ENCODE measurements at regions not wholly inside any gene's neighbourhood (a gene's known extent, or its start where the extent isn't known, plus 50 kb on each side); places are given as distances from the start of the nearest gene placed in this dataset.
A peak's percentile ranks its signal among the peaks of the same experiment; 100 is the strongest.

DNA sequence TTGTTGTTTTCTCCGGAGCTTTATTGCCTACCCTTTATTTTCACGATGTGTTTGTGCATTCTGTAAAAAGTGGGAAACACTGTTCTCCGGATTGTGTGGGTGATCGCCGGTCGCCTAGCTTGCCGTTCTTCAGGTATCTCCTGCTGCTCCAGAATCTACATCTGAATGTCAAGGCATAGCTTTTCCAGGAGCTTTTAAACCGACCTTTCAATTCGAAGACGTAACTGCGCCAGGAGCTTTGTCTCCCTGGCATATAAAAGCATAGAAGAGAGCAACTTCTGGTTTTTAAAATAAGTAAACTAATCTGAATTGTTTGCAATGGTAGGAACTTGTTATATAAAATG is 96.0 kb downstream of the HFE start:
- Histone ChIP-seq H3K4me1 (peaks cover 13% of the 10 kb centered on the region; the same call in 2 of the 3 replicates), H3K4me3 (peak overlapping the region; percentile 29; the same call in 1 of the 3 replicates), H3K27ac (peak overlapping the region; percentile 58 to 87), H3K4me2 (peak overlapping the region; percentile 77), H3K9me3 (no peaks in the 10 kb centered on the region)
- 46% methylated on average over 11 of the region's 11 CpGs for WGBS (ENCODE audit: missing lambda C conversion rate)
- ChIA-PET POLR2A (interaction anchor here (0.6 to 3.3 kb wide), 18 partner anchors 10 to 1710 kb away, joined by 3 to 32 read pairs (median 4); a partner anchor contains a TSS), CTCF (interaction anchor here (0.5 to 1.1 kb wide), 6 partner anchors 9 to 1682 kb away, joined by 3 to 5 read pairs (median 3); no protein-coding TSS in a partner anchor)
- DNase-seq (ENCODE audit: low read depth in 1 of 2, low spot score in 1 of 2), result no peak
- TF ChIP-seq, protein P1, sequence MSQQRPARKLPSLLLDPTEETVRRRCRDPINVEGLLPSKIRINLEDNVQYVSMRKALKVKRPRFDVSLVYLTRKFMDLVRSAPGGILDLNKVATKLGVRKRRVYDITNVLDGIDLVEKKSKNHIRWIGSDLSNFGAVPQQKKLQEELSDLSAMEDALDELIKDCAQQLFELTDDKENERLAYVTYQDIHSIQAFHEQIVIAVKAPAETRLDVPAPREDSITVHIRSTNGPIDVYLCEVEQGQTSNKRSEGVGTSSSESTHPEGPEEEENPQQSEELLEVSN (IDR thresholded peaks at IDR 0.05; ENCODE audit: borderline replicate concordance, low read depth), result 0 out of 2 replicates have a peak, but pooled peaks have one; percentile 11
- no peak for TF ChIP-seq HOXB5 (CRISPR knock-in tag; IDR thresholded peaks at IDR 0.05)
- TF ChIP-seq ESRRA (IDR thresholded peaks at IDR 0.05; ENCODE audit: borderline replicate concordance, low read length), result no peak
- no peak for TF ChIP-seq RFX5 (IDR thresholded peaks at IDR 0.05)
- FAIRE-seq, result no peak
- peak; percentile 37; a peak in 3 of 6 replicates for ATAC-seq

- FAIRE-seq, result no peak
- CTCF ChIA-PET, result interaction anchor here (0.5 to 1.1 kb wide), 6 partner anchors 10 to 1681 kb away, joined by 3 to 5 read pairs (median 3); no protein-coding TSS in a partner anchor
Measured at GRCh38 chr6:26183581-26184366, 96.5 kb downstream of the HFE start.

DNA sequence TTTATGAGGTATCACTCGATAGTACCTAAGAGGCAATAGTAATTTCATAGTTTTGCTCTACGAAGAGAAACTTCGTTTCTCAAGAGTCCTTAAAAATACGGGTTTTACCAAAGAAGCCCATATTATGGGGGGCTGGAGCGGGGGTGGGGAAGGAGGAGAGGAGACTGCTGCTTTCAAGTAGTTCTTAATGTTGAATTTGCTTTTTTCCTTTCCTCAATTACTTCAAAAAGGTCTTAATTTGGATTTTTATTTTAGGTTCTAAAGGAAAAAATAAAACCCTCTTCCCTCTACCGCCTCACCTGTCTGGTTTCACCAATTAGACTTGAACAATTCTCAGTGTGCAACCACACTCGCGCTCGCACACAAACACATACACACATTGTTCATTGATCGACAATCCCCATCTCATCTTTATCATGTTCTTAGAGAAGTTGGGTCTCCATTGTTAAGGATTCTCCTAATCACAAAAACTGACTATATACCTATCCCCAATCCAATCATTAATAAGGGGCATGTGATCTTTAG is 97.2 kb downstream of the HFE start:
- FAIRE-seq, result no peak
- TF ChIP-seq MYC (IDR thresholded peaks at IDR 0.05; ENCODE audit: borderline replicate concordance, low read length) (no peak), NR3C1 (IDR thresholded peaks at IDR 0.05) (no peak), RAD21 (conservative IDR thresholded peaks at IDR 0.05 in 1 of 2, IDR thresholded peaks at IDR 0.05 in 1 of 2) (no peak), PBX3 (IDR thresholded peaks at IDR 0.05) (no peak), USF2 (IDR thresholded peaks at IDR 0.05) (no peak)
- DNase-seq (ENCODE audit: low read depth in 1 of 2, low spot score in 1 of 2), result no peak
- WGBS (ENCODE audit: missing lambda C conversion rate), result 65% methylated on average over 10 of the region's 10 CpGs
- H3K4me2 ChIP-seq, result peak overlapping the region; percentile 77
- ChIA-PET POLR2A (interaction anchor here (1.3 to 3.3 kb wide), 6 partner anchors 11 to 1709 kb away, joined by 4 to 32 read pairs (median 8); a partner anchor contains a TSS), CTCF (interaction anchor here (0.9 to 1.1 kb wide), 2 partner anchors 10 to 17 kb away, joined by 3 read pairs; no protein-coding TSS in a partner anchor)
- peak overlapping the region; percentile 43 for H3K4me3 ChIP-seq
- no peaks in the 10 kb centered on the region for H3K9me3 ChIP-seq
- peak overlapping the region; percentile 58 to 87 for H3K27ac ChIP-seq
- H3K4me1 ChIP-seq, result peaks cover 17% of the 10 kb centered on the region
- no peak for ATAC-seq

More at GRCh38 chr6:26183581-26184366, 96.5 kb downstream of the HFE start:
- H3K27ac ChIP-seq, result peak overlapping the region; percentile 58 to 87
- no peaks in the 10 kb centered on the region for H3K9me3 ChIP-seq
- peak overlapping the region; percentile 77 for H3K4me2 ChIP-seq
- DNase-seq (ENCODE audit: low read depth in 1 of 2, low spot score in 1 of 2) (peak in 1 of 2 experiments; percentile 84), ATAC-seq (peak; percentile 80 to 81)
- peaks cover 13% of the 10 kb centered on the region; the same call in 2 of the 3 replicates for H3K4me1 ChIP-seq
- POLR2A ChIA-PET, result interaction anchor here (0.6 to 3.3 kb wide), 17 partner anchors 11 to 1709 kb away, joined by 3 to 32 read pairs (median 4); a partner anchor contains a TSS
- H3K4me3 ChIP-seq, result peak overlapping the region; percentile 43
- 56% methylated on average over 31 of the region's 36 CpGs for WGBS (ENCODE audit: missing lambda C conversion rate)
- no peak for TF ChIP-seq SREBF2 (IDR thresholded peaks at IDR 0.05)
- peak in 1 of 2 experiments; percentile 58; a peak in 1 of 5 replicates for TF ChIP-seq JUN (IDR thresholded peaks at IDR 0.05)
- TF ChIP-seq, protein P1 (IDR thresholded peaks at IDR 0.05; ENCODE audit: borderline replicate concordance, low read depth), result peak; percentile 8; the same call in 1 of the 2 replicates
- peak; percentile 44 for TF ChIP-seq POLR2A (IDR thresholded peaks at IDR 0.05; ENCODE audit: low read length)

GRCh38 chr6:26185004-26185403 is 97.8 kb downstream of the HFE start:
- Histone ChIP-seq H3K4me1 (peaks cover 18% of the 10 kb centered on the region), H3K4me3 (no peak overlapping the region), H3K27ac (peak overlapping the region; percentile 58 to 87), H3K4me2 (peak overlapping the region; percentile 77; the same call in 2 of the 3 replicates), H3K9me3 (no peaks in the 10 kb centered on the region)
- FAIRE-seq, result no peak
- 88% methylated on average over 2 of the region's 2 CpGs for WGBS (ENCODE audit: missing lambda C conversion rate)
- ChIA-PET POLR2A (interaction anchor here (3.3 kb wide), 1 partner anchor 27 kb away, joined by 32 read pairs; a partner anchor contains a TSS), CTCF (interaction anchor here (1.1 kb wide), 1 partner anchor 11 kb away, joined by 3 read pairs; no protein-coding TSS in a partner anchor)
- DNase-seq (ENCODE audit: low read depth in 1 of 2, low spot score in 1 of 2), result no peak
- ATAC-seq, result no peak
- no peak for TF ChIP-seq CHD2 (IDR thresholded peaks at IDR 0.05; ENCODE audit: low read length, partially characterized antibody)
- TF ChIP-seq BHLHE40 (IDR thresholded peaks at IDR 0.05; ENCODE audit: low read depth, low read length), result no peak
- no peak for TF ChIP-seq MAX (IDR thresholded peaks at IDR 0.05)
- TF ChIP-seq HDAC2 (IDR thresholded peaks at IDR 0.05), result no peak
- no peak for TF ChIP-seq TFCP2L1 (CRISPR knock-in tag; IDR thresholded peaks at IDR 0.05)
- TF ChIP-seq TP53 (CRISPR knock-in tag; IDR thresholded peaks at IDR 0.05), result no peak
- TF ChIP-seq FOXS1 (CRISPR knock-in tag; IDR thresholded peaks at IDR 0.05), result no peak
- no peak for TF ChIP-seq HOXB5 (CRISPR knock-in tag; IDR thresholded peaks at IDR 0.05)
- no peak for TF ChIP-seq MAFK (IDR thresholded peaks at IDR 0.05; ENCODE audit: partially characterized antibody)
- TF ChIP-seq ELK1 (IDR thresholded peaks at IDR 0.05; ENCODE audit: low read depth, low read length), result no peak
- TF ChIP-seq CBX2 (IDR thresholded peaks at IDR 0.05; ENCODE audit: borderline replicate concordance, low read depth), result no peak

Measured in A549 (cell line).